ENCODE measurements at regions not wholly inside any gene's neighbourhood (a gene's known extent, or its start where the extent isn't known, plus 50 kb on each side); places are given as distances from the start of the nearest gene placed in this dataset.

DNA sequence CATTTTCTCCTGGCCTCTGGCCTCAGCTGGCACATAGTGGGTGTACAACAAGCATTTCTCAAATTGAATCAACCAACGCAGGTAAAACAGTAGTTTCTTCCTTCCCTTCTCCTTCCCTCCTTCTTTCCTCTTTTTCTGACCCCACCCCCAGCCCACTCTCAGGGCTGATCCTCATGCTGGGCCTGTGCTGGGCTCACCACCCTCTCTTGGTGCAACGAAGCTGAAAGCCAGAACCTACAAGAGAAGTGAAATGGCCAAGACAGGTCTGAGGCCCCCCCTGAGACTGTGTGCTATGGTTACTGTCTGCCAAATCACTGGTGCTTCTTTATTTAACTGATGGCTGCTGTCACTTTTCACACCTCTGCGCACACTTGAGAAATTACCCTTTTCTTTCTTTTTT, 53.0 kb upstream of the BOD1 start:
- TF ChIP-seq, protein P1, sequence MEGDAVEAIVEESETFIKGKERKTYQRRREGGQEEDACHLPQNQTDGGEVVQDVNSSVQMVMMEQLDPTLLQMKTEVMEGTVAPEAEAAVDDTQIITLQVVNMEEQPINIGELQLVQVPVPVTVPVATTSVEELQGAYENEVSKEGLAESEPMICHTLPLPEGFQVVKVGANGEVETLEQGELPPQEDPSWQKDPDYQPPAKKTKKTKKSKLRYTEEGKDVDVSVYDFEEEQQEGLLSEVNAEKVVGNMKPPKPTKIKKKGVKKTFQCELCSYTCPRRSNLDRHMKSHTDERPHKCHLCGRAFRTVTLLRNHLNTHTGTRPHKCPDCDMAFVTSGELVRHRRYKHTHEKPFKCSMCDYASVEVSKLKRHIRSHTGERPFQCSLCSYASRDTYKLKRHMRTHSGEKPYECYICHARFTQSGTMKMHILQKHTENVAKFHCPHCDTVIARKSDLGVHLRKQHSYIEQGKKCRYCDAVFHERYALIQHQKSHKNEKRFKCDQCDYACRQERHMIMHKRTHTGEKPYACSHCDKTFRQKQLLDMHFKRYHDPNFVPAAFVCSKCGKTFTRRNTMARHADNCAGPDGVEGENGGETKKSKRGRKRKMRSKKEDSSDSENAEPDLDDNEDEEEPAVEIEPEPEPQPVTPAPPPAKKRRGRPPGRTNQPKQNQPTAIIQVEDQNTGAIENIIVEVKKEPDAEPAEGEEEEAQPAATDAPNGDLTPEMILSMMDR (IDR thresholded peaks at IDR 0.05) = no peak
- TF ChIP-seq POLR2AphosphoS5 (IDR thresholded peaks at IDR 0.05) = no peak

All from transverse colon (tissue), 4 donors.